HFFc6 (cell line): ENCODE measurements at regions not wholly inside any gene's neighbourhood (a gene's known extent, or its start where the extent isn't known, plus 50 kb on each side); places are given as distances from the start of the nearest gene placed in this dataset.
"Not testable (repeated sequence)": the region's sequence is repeated elsewhere in the genome, so short reads cannot be mapped to it uniquely, and the experiment has no call there.

Experiments used
- DNase-seq: peaks from one replicate; pipeline ENCODE4 v3.0.0-alpha.2; 2018
- H3K27ac Mint-ChIP-seq: 2 replicates; pipeline ENCODE4 v1.8.0; 2020; ENCODE audit warnings: mild to moderate bottlenecking, mixed read lengths
- H3K27me3 Mint-ChIP-seq: 2 replicates; pipeline ENCODE4 v1.8.0; 2021; ENCODE audit warnings: mild to moderate bottlenecking, moderate library complexity, mixed read lengths; ENCODE audit not compliant: insufficient read depth
- H3K36me3 Mint-ChIP-seq: 2 replicates; pipeline ENCODE4 v1.8.0; 2021; ENCODE audit warnings: low read depth, mixed read lengths
- H3K4me1 Mint-ChIP-seq: 2 replicates; pipeline ENCODE4 v1.8.0; 2020; ENCODE audit warnings: low read depth, mixed read lengths
- H3K4me3 Mint-ChIP-seq: 2 replicates; pipeline ENCODE4 v1.8.0; 2020; ENCODE audit warnings: mild to moderate bottlenecking, moderate library complexity, mixed read lengths
- H3K9me3 Mint-ChIP-seq: 2 replicates; pipeline ENCODE4 v1.8.0; 2020; ENCODE audit warnings: mild to moderate bottlenecking, mixed read lengths
- CTCF ChIP-seq: fragments of 200-600 bp; sonication (generic); IDR thresholded peaks from 2 replicates; pipeline ENCODE4 v1.5.0; 2021; ENCODE audit warnings: antibody characterized with exemption, mild to moderate bottlenecking

GRCh38 chrX:1059576-1060561 lies 152.6 kb downstream of the CRLF2 start:
- H3K27ac Mint-ChIP-seq, result no peak overlapping the region
- H3K36me3 Mint-ChIP-seq, result peaks cover 10% of the 10 kb centered on the region; the same call in 1 of the 2 replicates
- no peak for DNase-seq
- no peak for TF ChIP-seq CTCF
- H3K27me3 Mint-ChIP-seq, result peaks cover 1% of the 10 kb centered on the region
- H3K9me3 Mint-ChIP-seq, result peaks cover 30% of the 10 kb centered on the region; the same call in 1 of the 2 replicates
- H3K4me1 Mint-ChIP-seq, result no peaks in the 10 kb centered on the region
- no peak overlapping the region for H3K4me3 Mint-ChIP-seq

GRCh38 chrX:1053600-1053999 lies 158.8 kb downstream of the CRLF2 start:
- H3K4me1 Mint-ChIP-seq, H3K36me3 Mint-ChIP-seq, H3K27me3 Mint-ChIP-seq, DNase-seq, H3K4me3 Mint-ChIP-seq, H3K27ac Mint-ChIP-seq: not testable (repeated sequence)
- H3K9me3 Mint-ChIP-seq, result peaks cover 33% of the 10 kb centered on the region

GRCh38 chrX:1053072-1053471 lies 159.4 kb downstream of the CRLF2 start:
- H3K27me3 Mint-ChIP-seq, result peaks cover 4% of the 10 kb centered on the region
- no peak for TF ChIP-seq CTCF
- no peaks in the 10 kb centered on the region for H3K4me1 Mint-ChIP-seq
- no peak overlapping the region for H3K4me3 Mint-ChIP-seq
- peaks cover 33% of the 10 kb centered on the region for H3K9me3 Mint-ChIP-seq
- H3K36me3 Mint-ChIP-seq, result no peaks in the 10 kb centered on the region
- no peak for DNase-seq
- no peak overlapping the region for H3K27ac Mint-ChIP-seq

GRCh38 chrX:1052021-1052420 lies 160.4 kb downstream of the CRLF2 start:
- Mint-ChIP-seq H3K36me3 (no peaks in the 10 kb centered on the region), H3K27me3 (peaks cover 5% of the 10 kb centered on the region), H3K9me3 (peaks cover 33% of the 10 kb centered on the region), H3K4me3 (no peak overlapping the region), H3K27ac (no peak overlapping the region), H3K4me1 (peaks cover 6% of the 10 kb centered on the region; the same call in 1 of the 2 replicates)
- TF ChIP-seq CTCF, result no peak
- DNase-seq, result no peak

GRCh38 chrX:1051421-1051820 lies 161.0 kb downstream of the CRLF2 start:
- Mint-ChIP-seq H3K27ac (no peak overlapping the region), H3K36me3 (no peaks in the 10 kb centered on the region), H3K9me3 (peaks cover 33% of the 10 kb centered on the region), H3K4me3 (no peak overlapping the region), H3K4me1 (peaks cover 7% of the 10 kb centered on the region; the same call in 1 of the 2 replicates), H3K27me3 (peaks cover 8% of the 10 kb centered on the region)
- no peak for TF ChIP-seq CTCF
- DNase-seq, result no peak

GRCh38 chrX:1045680-1046314 lies 166.7 kb downstream of the CRLF2 start:
- no peak overlapping the region for H3K4me3 Mint-ChIP-seq
- no peak for TF ChIP-seq CTCF
- no peak overlapping the region for H3K27ac Mint-ChIP-seq
- H3K36me3 Mint-ChIP-seq, result no peaks in the 10 kb centered on the region
- peaks cover 10% of the 10 kb centered on the region for H3K27me3 Mint-ChIP-seq
- H3K9me3 Mint-ChIP-seq, result peaks cover 9% of the 10 kb centered on the region
- no peak for DNase-seq
- peaks cover 7% of the 10 kb centered on the region; the same call in 1 of the 2 replicates for H3K4me1 Mint-ChIP-seq
